GM10248 (cell line): ENCODE measurements at regions not wholly inside any gene's neighbourhood (a gene's known extent, or its start where the extent isn't known, plus 50 kb on each side); places are given as distances from the start of the nearest gene placed in this dataset.

Experiments used
- CTCF ChIA-PET: fragments of 300-600 bp; sonication (Branson Sonifier 250); formaldehyde crosslinking; extraction: SDS; loops from one replicate; lab custom pipeline; 2021; ENCODE audit warnings: antibody characterized with exemption; lab: Yijun Ruan, JAX
- POLR2A ChIA-PET: fragments of 350-650 bp; sonication (Branson Sonifier 250); formaldehyde crosslinking; extraction: SDS; loops from one replicate; lab custom pipeline; 2020; ENCODE audit warnings: antibody characterized with exemption; lab: Yijun Ruan, JAX
- DNase-seq: peaks from one replicate; pipeline ENCODE4 v3.0.0; 2012; ENCODE audit errors: extremely low spot score
- TF ChIP-seq, protein P1 (sequence below): IDR thresholded peaks from 2 replicates; pipeline ENCODE4 v1.5.1; 2012; ENCODE audit warnings: mild to moderate bottlenecking, low read depth; ENCODE audit errors: extremely low read depth, missing control alignments, control extremely low read depth

- TF ChIP-seq, protein P1, sequence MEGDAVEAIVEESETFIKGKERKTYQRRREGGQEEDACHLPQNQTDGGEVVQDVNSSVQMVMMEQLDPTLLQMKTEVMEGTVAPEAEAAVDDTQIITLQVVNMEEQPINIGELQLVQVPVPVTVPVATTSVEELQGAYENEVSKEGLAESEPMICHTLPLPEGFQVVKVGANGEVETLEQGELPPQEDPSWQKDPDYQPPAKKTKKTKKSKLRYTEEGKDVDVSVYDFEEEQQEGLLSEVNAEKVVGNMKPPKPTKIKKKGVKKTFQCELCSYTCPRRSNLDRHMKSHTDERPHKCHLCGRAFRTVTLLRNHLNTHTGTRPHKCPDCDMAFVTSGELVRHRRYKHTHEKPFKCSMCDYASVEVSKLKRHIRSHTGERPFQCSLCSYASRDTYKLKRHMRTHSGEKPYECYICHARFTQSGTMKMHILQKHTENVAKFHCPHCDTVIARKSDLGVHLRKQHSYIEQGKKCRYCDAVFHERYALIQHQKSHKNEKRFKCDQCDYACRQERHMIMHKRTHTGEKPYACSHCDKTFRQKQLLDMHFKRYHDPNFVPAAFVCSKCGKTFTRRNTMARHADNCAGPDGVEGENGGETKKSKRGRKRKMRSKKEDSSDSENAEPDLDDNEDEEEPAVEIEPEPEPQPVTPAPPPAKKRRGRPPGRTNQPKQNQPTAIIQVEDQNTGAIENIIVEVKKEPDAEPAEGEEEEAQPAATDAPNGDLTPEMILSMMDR = no peak
- POLR2A ChIA-PET = no interaction called here
- CTCF ChIA-PET = interaction anchor here (0.8 to 1.8 kb wide), 4 partner anchors 10 to 165 kb away, joined by 3 to 6 read pairs (median 3); no protein-coding TSS in a partner anchor
- no peak for DNase-seq
Measured at GRCh38 chr2:71778514-71778913, 325.2 kb downstream of the DYSF start.

GRCh38 chr2:71777946-71778345, 324.6 kb downstream of the DYSF start:
- POLR2A ChIA-PET = no interaction called here
- DNase-seq = no peak
- TF ChIP-seq, protein P1 = no peak
- CTCF ChIA-PET = interaction anchor here (1.2 to 1.8 kb wide), 2 partner anchors 11 to 164 kb away, joined by 3 to 6 read pairs; no protein-coding TSS in a partner anchor

DNA sequence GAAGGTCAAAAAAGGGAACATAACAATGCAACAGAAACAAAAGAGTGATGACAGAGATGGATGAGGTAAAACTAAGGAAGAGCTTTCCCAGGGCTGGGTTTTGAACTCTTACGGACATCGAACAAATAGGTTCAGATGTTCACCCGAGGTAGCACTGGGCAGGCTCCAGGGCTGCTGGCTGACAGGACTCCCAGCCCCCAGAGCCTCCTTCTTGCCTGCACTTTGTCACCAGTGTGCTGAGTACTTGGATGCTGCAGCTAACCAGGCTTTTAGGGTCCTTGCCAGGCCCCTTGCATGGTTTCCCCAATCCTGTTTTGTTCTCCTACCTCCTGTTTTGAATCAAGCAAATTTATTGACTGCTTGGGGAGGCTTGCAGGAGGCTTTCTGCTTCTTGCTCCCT, 322.9 kb downstream of the DYSF start:
- no peak for DNase-seq
- POLR2A ChIA-PET = no interaction called here
- CTCF ChIA-PET = no interaction called here
- TF ChIP-seq, protein P1 = no peak

- TF ChIP-seq, protein P1 = no peak
- ChIA-PET POLR2A (no interaction called here), CTCF (interaction anchor here (1.1 to 1.2 kb wide), 3 partner anchors 12 to 19 kb away, joined by 3 to 4 read pairs (median 3); no protein-coding TSS in a partner anchor)
- DNase-seq = no peak
Measured at GRCh38 chr2:71773218-71773617, 319.9 kb downstream of the DYSF start.

GRCh38 chr2:71772510-71773172, 319.3 kb downstream of the DYSF start:
- TF ChIP-seq, protein P1 = no peak
- ChIA-PET POLR2A (no interaction called here), CTCF (interaction anchor here (1.1 to 1.2 kb wide), 3 partner anchors 12 to 18 kb away, joined by 3 to 4 read pairs (median 3); no protein-coding TSS in a partner anchor)
- DNase-seq = no peak

DNA sequence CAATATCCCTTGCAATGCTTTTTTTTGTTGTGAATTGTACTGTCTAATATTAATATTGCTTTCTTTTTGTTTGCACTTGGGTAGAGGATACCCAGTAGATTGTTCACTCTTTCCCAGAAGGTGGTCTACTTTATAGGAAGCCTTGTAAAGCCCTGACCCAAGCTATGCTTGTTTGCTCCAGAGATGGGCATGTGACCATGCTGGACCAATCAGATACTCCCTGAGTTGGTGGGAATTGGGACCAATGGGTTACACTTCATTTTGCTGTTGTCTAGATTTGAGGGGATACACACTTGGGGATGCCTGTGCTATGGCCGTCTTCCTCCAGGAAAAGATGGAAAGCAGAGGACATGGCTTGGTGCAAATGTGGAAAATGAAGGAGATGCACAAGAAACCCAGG, 314.3 kb downstream of the DYSF start:
- ChIA-PET CTCF (interaction anchor here (2.1 kb wide), 1 partner anchor 13 kb away, joined by 9 read pairs; no protein-coding TSS in a partner anchor), POLR2A (no interaction called here)
- TF ChIP-seq, protein P1 = no peak
- DNase-seq = no peak
